Tongue (tissue), 1 donor: ENCODE measurements at regions not wholly inside any gene's neighbourhood (a gene's known extent, or its start where the extent isn't known, plus 50 kb on each side); places are given as distances from the start of the nearest gene placed in this dataset.

Experiments used
- DNase-seq: peaks from one replicate; pipeline ENCODE4 v3.0.0-alpha.2; 2015

DNA sequence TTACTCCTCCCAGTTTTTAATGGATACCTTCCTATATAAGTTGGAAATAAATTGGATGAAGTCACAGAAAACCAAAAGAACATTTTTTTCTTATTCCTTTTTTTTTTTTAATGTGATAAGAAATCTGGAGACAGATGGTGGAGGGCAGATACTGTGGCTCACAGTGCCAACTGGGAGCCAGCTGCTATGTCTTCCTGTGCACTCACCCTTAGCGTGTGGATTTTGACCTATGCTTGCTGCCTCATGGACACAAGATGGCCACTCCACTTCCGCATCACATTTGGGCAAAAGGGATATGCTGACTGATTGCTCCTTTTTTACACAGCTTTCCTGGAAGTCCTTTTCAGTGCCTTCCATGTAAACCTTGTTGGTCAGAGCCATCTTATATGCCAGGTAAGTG, 342.6 kb downstream of the MAN2A1 start:
- DNase-seq = peak; percentile 20

DNA sequence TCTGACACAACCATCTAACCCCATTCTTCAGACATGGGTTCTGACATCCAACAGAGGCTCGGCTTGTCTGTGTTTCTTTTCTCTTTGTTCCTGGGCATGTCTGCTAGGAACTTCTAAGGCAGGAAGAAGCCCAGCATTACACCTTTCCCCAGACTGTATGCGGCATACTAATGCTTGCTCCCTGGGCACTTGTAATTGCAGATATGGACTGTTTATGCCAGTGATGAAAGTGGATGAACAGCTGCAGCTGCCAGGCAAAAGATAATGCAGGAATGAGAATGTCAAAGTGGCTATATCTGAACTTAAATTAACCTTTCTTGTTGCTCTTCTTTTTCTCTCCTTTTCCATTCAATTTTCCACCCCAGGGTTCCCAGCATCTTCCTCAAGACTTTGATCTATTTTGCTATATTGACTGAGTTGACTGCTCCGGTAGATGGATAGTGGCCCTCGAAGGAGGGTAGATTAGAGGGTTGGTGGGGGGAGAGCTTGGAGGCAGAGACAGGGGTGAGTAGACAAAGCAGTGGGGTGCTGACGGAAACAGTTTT, 344.4 kb downstream of the MAN2A1 start:
- peak; percentile 25 for DNase-seq

DNA sequence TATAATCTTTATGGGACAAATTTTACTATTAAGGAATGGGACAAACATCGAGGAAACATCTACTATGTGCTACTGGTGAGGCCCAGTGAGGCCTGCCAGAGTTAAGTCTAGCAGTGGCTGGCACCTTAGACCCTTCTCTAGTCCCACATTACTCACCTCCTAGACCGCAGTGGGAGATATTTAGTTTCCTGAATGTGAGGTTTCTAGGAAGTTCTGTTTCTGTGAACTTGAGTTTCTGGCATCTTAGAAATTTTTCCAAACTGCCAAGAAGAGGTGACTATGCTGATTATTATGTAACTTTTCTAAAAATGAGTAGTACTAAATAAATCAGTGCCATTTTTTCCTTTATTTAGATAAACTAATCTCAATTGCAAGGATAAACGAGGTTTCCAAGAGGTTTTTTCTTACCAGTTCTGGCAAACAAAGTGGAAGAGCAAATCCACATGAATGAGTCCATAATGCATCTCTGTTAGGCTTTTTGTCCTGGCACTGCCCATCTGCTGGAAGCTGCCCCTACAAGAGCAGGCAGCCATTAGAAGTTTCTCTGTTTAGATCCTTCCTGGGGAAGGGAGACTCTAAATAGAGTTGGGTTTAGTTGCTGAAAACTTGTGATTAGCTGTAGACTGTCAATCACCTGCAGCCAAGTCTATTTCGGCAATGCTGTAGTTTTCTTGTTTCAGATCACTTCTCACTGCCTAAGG, 348.7 kb downstream of the MAN2A1 start:
- DNase-seq = no peak

DNA sequence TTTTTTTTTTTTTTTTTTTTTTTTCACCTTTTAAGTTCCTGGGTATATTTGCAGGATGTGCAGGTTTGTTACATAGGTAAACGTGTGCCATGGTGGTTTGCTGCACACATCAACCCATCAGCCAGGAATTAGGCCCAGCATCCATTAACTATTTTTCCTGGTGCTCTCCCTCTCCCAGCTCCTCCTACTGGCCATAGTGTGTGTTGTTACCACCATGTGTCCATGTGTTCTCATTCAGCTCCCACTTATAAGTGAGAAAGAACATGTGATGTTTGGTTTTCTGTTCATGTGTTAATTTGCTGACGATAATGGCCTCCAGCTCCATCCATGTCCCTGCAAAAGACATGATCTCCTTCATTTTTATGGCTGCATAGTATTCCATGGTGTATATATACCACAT, 350.5 kb downstream of the MAN2A1 start:
- no peak for DNase-seq

DNA sequence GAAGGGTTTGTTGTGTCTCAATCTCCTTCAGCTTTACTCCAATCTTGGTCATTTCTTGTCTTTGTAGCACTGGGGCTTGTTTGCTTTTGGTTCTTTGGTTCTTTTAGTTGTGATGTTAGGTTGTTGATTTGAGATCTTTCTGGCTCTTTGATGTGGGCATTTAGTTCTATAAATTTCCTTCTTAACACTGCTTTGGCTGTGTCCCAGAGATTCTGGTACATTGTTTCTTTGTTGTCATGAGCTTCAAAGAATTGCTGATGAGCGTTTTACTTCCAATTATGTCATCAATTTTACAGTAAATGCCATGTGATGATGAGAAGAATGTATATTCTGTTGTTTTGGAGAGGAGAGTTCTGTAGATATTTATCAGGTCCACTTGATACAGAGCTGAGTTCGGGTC, 353.3 kb downstream of the MAN2A1 start:
- DNase-seq = no peak

DNA sequence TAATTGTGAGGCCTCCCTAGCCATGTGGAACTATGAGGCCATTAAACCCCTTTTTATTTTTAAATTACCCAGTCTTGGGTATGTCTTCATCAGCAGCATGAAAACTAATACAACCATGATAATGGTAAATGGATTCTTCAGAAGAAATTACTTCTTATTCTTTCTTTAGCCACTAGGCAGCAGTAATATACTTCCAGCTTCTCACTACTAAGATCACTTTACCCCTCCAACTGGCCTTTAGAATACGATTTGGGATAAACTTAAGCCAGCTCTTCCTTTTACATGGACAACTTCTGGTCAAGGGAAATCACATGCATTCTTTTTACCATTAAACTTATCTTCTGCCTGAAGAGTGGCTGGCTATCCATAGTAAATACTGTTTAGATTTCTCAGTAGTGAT, 355.4 kb downstream of the MAN2A1 start:
- no peak for DNase-seq

DNA sequence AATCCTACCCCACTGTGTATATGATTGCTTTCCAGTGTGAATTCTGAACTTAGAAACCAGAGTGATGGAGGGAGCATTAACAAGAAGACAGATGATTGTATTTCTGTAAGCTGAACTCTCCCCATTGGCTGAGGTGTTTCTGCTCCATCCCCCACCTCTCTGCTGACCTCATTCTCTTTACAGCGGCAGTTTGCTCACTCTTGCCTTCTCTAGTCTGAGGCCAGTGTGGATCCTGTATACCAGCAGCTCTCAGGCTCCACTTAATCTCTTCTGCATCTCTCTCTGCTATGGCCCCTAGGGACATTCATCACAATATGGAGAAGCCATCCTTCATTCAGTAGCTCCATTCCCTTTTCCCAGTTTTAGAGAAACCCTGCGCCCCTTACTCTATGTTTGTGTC, 358.8 kb downstream of the MAN2A1 start:
- DNase-seq = no peak

DNA sequence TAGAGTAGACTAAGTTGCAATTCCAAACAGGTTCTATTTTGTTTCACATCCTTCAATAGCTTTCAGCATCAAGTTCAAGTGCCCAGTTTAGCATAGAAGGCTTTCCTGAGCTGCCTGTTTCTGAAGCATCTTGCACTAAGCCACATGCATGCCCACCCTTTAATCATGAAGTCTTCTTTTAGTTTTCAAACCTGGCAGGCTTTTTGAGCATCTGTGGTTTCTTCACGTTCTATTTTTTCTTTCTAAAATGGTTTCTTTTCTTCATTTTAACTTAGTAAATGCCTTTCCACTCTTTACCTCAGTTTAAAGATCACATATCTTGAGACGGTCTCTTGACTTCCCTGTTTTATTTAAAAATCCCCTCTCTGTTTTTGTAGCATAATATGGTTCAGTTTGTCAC, 360.1 kb downstream of the MAN2A1 start:
- DNase-seq = no peak

DNA sequence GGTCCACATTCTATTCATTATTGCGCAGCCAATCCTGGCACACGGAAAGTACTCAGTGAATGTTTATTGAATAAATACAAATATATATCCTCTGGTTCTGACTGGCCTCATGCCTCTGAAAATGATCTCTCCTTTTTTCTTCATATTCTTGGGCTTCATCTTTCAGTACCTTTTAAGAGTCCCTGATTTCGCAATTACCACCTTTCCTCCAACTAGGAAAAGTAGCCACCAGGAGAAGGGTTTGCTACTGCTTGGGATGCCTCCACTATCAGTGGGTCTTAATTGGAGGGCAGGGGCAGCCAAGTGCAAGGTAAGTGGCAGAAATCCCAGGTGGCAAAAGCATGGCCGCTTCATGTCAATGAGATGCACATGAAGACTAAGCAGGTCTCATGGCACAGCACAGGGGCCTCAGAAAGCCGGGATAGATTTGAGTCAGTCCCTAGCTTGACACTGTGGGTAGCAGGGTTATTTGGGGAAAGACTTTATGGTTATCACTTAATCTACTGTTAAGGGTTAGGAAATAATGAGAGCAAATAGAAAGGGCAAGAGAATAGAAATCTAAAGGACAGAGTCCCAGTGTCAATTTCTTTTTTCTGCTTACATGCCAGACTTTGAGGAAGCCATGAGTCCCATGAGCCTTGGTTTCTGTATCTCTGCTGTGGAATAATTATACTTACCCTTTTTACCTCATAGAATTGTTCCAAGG, 361.1 kb downstream of the MAN2A1 start:
- DNase-seq = no peak

DNA sequence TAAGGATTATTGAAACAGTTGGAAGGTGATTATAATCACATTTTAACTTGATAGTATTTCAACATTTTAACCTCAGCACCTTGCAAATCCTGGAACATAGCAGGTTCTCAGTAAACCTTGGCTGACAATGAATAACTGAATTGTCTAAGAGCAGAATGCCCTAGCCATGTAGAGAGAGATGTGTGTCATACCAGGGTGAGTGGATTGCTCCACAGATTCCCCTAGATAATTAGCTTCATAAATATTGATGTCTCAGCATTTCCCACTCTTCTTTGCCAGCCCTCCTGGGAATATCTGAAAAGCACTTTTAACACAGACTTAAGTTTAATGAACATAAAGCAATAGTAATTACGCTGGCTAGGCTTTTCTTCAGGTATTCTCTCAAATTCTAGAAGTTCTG, 363.5 kb downstream of the MAN2A1 start:
- DNase-seq = no peak

DNA sequence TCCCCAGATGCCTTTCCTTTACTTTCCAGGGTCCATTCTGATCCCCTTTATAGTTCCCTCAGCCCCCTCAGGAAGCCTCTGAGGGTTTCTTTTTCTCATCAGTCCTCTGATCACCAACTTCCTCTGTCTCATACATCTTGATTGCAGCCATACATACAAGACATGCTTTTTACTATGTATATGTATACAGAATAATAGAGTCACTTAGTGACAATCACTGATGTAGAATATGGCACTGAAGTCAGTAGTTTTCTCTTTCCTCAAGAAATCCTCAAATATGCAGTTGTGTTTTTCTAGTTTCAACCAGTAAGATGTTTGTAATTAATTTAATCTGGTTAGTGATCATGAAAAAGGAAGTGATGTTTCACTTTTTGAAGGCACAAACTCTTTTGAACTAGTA, 364.1 kb downstream of the MAN2A1 start:
- no peak for DNase-seq

DNA sequence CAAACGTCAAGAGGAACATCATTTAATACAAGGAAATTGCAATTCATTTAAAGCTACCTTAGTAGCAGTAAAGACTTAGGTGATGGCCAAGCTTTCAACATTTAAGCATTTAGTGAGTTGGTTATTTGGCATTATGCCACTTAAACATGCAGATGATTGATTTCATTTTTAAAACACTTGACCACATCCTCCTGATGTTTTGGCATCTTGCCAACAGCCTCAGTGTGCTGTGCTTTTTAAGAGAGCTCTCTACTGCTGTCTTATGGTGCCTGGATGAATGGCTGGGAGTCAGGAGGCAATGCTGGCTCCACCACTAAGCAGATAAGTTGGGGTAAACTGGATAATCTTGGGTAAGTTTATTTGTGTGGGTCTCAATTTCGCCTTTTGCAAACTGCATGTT, 364.5 kb downstream of the MAN2A1 start:
- peak; percentile 69 for DNase-seq

DNA sequence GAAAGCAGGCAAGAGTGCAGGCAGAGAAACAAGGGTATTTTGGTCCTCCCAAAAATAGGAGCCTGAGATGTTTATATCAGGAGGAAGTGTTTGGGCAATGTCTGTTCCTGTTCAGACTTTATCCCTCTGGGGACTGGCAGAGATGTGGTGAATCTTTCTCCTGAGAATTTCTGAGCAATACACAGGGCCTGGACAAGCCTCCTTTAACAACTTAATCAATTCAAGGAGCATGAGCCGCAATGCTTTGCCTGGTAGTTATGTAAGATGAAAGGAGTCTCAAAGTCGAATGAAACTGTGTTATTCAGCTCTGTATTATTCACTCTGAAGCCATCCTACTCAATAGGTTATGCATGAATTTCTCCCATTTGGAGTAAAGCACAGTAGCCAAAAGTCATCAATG, 365.6 kb downstream of the MAN2A1 start:
- no peak for DNase-seq

DNA sequence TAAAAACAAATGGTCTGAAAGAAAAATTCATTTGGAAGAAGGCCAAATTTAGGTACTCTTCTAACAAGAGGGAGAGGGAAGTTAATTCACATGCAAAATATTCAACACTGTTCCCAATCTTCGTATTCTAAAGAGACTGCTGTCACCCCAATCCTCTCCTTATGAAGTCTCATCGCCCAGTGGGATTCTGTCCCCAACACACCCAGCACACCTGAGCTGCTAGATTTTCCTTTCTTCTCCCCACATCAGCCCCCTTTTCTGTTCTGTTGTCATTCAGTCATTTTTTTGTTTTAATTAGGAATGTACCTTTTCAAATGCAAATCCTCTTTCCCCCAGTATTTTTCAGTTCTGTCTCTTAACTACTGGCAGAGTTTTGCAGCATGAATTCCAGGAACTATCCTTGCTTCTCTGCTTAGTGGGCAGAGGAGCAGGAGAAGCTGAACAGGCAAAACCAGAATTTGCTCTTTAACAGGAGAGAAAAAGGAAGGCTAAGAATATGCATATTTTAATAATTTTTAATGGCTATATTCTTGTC, 366.9 kb downstream of the MAN2A1 start:
- no peak for DNase-seq

DNA sequence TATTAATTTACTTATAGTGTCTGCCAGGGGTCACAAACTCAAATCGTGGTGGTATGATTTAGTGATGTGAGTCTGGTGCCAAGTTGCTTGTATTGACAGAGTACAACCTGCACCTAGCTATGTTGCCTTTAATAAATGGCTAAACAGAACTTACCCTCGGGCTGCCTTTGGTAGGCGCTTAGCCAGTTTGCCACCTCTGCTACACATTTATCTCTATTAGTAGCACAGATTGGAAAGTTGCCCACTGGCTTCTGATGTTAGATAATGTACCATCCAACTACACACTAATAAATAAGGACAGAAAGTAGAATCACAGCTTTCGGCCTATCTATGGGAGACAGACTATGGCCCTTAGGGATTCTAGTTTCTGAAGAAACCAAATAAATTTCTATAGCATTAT, 368.4 kb downstream of the MAN2A1 start:
- no peak for DNase-seq

DNA sequence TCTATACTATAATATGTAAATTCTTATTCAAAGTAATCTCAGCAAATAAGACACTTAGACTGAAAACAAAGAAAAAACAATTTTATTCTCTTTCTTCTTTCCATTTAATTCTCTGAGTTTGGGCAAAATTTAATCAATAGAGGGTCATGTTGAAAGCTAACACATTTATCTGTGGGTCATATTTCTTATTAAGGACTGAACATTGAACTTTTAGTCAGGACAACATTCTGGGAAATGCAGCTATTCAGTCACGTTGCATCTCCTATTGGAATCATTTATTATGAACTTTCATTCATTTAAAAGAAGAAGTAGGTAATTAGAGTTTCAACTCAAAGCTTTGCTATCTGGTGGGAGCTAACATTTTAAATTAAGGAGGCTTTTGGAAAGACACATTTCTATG, 372.5 kb downstream of the MAN2A1 start:
- DNase-seq = no peak

DNA sequence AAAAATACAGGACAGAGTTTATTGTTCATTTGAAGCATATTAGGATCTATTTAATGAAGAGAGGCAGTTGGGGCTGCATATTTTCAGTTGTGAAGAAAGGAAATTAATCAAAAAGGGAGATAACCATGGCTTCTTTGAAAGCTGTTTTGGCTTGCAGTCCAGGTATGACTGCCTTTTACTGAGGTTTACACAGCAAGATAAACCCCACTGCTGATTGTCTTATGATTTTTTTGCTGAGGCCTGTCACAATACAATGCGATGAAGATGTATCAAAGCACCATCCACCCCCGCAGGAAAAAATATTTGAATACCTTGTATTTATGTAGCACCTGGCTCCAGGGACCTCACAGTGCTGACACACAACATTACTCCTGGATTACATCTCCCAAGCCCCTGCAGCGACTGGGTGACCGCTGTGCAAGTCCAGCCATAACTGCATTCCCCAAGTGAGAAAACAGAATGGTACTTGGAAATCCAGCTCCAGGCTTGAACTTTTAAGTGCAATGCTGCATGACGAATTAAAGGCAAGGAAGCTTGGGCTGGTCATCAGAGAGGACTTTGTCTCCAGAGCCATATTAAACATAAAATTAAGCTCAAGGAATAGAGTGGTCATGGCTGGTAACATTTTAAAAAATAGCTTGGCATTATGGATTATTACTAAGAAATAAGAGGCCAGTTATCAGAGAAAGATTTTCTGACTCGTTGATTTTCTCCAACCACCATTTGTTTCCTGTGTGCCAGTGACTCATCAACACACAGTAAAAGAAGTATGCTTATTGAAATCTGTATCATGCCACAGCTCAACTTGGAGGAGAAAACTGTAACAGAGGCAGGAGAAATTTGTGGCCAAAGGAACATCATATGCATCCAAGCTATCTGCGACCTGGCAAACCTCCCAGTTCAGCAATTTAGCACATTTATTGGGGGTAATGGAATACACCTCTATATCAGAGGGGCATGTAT, 374.2 kb downstream of the MAN2A1 start:
- no peak for DNase-seq

DNA sequence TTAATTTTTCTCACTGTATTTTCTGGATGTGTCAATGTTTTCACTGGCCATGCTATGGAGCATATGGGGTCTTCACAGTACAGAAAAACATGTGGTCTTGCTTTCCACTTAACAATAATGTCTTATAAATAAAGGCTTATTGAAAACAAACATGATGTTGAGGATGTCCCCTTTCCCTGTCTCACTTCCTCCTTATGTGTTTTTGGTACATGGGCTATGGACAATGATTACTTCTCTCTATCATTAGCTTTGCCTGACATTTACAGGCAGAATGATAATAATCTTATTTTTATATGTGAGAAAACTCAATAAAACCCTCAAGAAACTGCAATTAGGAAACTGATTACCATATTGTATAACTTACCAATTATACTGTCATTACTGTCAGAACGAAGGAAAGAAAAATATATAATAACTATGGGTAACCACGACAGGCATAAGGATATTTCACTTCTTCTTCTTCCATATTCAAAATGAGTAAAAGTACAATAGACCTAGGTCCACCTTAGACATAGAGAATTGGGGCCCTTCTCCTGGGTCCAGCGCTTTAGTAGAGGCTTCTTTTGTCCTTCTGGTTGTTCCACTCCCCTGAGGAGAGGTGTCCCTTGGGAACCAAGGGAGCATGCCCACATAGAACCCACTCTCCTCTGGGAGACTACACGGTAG, 375.0 kb downstream of the MAN2A1 start:
- DNase-seq = no peak

DNA sequence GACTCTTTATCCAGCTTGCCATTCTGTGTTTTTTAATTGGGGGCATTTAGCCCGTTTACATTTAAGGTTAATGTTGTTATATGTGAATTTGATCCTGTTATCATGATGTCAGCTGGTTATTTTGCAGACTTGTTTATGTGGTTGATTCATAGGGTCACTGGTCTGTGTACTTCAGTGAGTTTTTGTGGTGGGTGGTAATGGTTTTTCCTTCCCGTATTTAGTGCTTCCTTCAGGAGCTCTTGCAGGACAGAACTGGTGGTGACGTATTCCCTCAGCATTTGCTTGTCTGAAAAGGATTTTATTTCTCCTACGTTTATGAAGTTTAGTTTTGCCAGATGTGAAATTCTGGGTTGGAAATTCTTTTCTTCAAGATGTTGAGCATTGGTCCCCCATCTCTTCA, 381.1 kb downstream of the MAN2A1 start:
- DNase-seq = no peak

DNA sequence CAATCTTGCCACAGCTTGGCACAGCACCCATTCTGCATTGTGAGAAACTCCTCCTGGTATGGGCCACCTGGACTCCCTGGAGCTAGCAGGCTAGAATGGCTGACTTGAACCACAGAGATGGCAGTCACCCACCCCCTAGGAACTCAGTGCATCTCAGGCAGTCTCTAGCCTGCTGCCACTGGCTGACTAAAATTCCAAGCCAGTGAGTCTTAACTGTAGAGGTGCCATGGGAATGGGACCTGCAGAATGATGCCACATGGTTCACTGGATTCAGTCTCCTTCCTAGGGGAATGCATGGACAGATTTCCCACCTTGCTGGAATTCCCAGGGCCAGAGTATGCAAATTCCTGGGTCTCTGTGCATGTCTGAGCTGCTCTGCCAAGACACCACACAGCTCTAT, 382.9 kb downstream of the MAN2A1 start:
- no peak for DNase-seq

DNA sequence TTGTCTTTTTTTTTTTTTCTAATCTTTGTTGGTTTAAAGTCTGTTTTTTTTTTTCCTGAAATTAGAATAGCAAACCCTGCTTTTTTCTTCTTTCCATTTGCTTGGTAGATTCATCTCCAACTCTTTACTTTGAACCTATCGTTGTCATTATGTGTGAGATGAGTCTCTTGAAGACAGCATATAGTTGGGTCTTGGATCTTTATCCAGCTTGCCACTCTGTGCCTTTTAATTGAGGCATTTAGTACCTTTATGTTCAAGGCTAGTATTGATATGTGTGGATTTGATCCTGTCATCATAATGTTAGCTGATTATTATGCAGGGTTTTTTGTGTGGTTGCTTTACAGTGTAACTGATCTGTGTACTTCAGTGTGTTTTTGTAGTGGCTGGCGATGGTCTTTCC, 383.8 kb downstream of the MAN2A1 start:
- DNase-seq = no peak

DNA sequence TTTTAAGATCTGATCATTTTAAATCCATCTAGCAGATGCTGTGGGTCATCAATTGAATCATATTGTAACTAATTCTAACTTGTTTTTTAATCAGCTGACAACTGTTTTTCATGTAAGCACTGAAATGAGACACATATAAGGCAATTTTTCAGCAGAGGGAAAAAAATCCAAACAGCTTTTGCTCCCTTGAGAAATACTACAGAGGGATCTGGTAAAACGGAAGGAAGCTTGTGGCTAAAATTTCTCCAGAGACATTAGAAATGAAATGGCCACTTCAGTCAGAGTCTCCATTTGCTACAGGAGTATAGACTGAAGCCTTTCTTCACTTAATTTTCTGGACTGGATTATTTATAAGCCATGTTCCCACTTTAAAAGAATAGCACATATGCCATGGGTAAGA, 385.9 kb downstream of the MAN2A1 start:
- DNase-seq = no peak
